ENCODE measurements at regions not wholly inside any gene's neighbourhood (a gene's known extent, or its start where the extent isn't known, plus 50 kb on each side); places are given as distances from the start of the nearest gene placed in this dataset.
"Not testable (repeated sequence)": the region's sequence is repeated elsewhere in the genome, so short reads cannot be mapped to it uniquely, and the experiment has no call there.

- no peak for DNase-seq
These were observed 330.1 kb downstream of the PAPSS1 start for GRCh38 chr4:107389965-107390364.

DNA sequence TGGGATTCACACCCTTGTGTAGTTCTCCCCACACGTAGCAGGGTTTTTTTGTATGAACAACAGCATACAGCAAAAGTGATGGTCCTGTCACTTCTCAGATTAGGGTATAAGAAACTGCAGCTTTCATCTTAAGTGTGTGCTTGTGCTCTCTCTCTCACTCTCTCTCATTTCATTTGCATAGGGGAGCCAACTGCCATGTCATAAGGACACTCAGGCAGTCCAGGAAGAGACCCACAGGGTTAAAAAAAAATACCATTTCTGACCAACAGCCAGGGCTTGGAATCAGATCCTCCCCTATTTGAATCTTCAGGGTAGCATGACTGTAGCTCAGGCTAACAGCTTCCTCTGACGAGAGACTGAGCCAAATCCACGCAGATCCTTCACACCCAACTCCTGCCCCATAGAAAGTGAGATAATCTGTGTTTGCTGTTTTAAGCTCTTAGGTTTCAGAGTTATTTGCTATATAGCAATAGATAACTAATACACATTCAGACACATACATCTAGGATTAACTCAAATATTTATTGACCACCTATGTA is 331.2 kb downstream of the PAPSS1 start:
- no peak for DNase-seq

DNA sequence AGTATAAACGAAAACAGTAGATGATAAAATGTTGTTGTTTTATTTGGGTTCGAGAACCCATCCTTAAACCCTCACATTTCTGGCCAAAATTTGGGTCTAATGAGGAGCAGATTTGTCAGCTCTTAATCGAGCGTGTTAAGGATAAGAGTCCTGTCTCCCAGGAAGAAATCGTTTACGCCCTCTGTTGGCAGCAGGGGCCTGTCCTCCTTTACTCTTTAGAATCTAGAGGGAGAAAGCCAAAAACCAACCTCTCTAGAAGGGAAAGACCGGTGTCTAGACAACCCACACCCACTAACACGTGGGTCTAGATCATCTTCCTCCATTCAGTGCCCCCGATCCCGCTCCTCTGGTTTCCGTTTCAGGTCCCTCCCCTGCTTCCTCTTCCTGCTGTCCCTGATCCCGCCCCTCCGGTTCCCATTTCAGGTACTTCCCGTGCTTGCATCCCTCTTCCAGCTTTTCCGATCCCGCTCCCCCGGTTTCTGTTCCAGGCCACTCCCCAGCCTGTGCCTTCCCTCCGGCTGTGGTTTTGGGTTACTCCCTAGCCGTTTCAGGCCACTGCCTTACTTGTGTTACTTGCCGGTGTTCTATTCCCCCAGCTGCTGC is 339.1 kb downstream of the PAPSS1 start:
- no peak for DNase-seq

GRCh38 chr4:107380190-107380589 is 339.8 kb downstream of the PAPSS1 start:
- no peak for DNase-seq

DNA sequence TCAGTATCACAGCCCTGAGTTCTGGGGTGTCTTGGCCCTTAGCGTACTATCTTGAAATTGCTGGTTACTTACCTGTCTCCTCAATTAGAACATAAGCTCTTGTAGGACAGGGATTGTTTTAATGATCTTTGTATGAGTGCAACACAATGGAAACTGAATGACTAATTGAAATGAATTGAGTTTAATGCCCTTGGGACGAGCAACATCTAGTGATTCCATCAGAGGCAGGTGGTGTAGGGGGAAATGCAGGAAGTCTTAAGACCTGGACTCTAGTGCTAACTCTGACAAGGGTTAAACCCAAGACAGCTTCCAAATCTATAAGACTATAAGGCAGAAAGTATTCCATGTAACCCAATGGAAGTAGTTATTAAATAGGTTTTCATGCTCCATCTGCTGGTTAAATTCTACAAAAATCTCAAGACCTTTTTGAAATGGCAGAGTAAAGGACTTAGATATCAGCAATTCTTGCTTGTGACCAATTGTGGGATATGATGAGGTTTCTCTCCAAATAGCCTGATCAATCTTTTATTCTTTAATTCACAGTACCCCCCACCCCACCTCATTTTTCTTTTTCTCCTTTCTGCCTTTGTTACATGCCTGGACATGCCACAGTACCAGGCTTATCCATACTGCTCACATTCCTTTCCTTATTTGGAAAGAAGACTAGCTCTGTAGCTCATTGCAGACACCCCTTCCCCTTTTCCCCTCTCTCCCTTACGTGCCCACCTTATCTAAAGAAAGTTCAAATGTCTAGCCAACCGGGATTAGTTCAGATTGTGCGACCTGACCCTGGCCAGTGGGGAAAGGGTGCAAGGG is 340.8 kb downstream of the PAPSS1 start:
- peak; percentile 12 for DNase-seq

DNA sequence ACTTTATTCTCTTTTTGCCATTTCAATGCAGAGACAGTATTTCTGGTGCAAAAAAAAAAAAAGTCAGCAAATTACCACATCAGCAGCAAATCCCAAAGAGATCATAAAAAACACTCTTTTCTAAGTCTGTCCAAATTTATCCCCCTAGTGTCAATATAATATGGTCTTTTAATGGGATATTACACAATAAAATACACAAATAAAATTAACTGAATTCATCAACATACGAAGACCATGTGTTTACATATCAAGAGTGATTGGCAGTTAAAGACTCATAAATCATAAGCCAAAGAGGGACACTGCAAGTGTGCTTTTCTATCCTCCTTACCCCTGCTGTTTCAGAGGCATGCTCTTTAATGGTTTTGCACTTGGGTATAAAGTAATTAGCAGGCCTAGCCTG is 340.2 kb upstream of the DKK2 start:
- no peak for DNase-seq

DNA sequence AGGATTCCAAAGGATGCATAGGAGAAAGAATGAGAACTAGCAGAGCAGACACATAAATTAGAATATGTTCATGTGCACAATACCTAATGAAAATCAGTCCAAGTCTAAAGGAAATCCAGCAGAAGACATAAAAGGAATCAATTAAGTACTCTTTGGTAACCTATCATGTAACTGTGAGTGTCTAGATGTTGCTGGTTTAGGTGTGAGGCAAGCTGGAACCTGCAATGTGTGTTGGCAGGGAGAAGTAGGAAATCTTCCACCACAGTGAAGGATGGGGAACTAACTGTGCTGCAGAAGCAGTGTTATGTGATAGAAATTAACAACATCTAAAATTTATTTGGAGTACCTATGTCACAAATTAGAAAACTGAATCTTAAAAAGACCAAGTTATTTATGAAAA is 330.8 kb upstream of the DKK2 start:
- no peak for DNase-seq

DNA sequence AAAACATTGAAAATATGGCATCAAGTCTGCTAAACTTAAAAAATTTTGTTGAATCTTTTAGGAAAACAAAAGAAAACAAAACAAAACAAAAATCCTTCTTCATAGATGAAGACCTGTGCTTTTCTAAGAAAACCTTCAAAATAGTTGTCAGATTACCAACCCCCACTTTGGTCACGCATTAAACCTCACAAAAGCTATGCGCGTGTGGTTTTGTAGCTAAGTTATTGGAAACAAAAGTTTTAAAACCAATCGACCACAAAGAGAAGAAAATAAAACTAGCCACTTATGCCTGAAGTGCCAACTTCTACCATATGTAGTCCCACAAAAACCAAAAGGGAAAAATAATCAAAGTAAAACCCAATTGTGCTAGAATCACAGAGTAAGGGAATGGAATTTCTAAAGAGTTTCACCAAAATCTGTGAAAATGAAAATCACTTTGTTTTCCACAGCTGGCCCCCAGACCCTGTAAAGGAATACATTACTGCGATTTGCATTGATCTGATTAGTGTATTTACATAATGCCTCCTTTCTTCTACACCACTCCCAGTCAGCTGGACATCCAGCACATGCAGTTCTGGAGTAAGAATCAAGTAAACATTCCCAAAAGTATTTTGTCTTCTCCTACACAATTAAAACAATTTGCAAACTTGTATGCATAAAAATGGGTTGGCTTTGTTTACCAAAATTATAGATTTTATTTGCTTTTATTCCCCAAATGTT is 330.1 kb upstream of the DKK2 start:
- DNase-seq: no peak

GRCh38 chr4:107363125-107363524 is 327.0 kb upstream of the DKK2 start:
- no peak for DNase-seq

- DNase-seq: no peak
These were observed 323.1 kb upstream of the DKK2 start for GRCh38 chr4:107359208-107359607.

DNA sequence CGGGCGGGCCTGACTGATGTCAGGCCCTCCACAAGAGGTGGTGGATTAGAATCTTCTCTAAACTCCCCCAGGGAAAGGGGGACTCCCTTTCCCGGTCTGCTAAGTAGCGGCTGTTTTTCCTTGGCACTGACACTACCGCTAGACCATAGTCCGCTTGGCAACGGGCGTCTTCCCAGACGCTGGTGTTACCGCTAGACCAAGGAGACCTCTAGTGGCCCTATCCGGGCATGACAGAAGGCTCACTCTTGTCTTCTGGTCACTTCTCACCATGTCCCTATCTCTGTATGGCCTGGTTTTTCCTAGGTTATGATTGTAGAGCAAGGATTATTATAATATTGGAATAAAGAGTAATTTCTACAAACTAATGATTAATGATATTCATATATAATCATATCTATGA is 318.2 kb upstream of the DKK2 start:
- not testable (repeated sequence) for DNase-seq

DNA sequence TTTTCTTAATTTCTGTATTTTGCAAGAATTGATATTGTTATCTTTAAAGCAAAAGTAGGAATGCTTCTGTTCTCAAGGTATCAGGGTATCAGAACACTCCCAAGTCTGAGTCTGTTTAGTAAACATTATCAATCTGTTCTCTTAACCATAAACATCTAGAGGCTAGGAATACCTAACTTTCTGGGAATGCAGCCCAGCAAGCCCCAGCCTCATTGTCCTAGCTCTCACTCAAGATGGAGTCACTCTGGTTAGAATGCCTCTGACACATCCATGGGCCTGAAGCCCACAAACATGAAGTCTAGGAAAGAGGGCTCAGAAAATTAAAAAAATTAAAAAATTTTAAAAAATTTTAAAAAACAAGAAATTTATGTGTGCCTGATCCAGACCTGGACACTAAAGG is 315.1 kb upstream of the DKK2 start:
- DNase-seq: no peak

GRCh38 chr4:107349732-107350131 is 313.6 kb upstream of the DKK2 start:
- DNase-seq: no peak

DNA sequence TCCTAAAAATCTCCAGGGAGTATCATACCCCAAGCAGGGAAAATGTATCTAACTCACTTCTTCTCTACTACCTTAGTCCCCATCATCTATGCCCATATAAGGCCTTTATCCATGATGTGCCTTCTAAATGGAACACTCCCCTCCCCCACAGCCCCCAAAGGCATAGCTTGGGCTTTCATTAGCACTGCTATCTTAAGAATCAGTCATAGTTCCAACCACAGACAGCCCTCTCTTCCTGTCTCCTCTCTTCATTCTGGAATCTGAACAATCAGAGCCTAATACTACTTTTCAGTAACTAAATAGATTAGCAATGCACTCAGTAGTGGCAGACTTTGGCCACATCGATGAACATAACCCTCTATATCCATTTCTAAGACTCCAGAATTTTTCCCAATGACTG is 313.2 kb upstream of the DKK2 start:
- DNase-seq: no peak

DNA sequence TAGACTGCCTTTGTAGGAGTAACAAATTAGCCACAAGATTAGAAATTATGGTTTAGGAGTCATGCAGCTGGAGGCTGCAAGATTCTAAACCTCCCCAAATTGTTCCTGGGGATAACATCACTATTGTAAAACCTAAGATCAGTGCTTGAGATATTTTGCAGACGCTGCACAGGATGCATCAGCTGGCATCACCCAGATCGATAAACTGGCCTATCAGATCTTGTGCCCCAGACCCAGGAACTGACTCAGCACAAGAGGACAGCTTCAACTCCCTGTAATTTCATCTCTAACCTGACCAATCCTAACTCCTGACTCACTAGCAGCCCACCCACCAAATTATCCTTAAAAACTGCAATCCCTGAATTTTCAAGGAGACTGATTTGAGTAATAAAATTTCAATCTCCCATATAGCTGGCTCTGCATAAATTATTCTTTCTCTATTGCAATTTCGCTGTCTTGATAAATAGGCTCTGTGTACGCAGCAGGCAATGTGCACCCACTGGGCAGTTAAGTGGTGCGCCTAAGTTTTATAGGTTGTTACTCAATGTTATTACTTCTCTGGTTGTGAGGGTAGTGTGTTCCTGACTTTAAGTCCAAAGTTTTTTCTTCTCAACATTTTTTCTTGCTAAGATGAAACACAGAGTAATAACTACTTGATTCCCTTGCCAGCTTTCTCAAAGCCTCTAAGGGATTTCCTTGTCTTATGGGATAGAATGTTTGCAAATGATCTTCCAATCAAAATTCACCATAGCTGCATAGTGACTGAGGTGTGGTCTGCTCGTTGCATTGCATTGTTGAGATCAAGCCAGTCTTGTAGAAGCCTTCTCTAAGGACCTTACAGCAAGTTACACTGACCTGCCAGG is 312.3 kb upstream of the DKK2 start:
- DNase-seq: no peak

DNA sequence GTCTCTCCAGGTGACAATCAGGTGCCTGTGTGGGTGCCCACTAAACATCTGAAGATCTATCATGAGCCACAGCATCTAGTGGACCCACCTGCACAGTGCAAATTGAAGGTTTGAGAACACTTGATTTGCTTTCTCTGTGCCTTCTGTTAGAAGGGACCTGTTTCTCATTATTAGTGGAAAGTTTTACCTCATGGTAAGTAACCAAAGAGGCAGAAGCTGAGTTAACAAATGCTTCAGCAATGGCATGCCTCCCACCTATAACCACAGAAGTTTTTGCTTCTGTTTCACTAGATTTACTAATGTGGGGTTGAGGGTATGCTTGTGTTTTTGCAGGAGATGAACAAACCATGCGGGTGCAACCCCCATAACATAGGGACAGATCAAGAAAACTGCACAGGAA is 297.4 kb upstream of the DKK2 start:
- DNase-seq: no peak

DNA sequence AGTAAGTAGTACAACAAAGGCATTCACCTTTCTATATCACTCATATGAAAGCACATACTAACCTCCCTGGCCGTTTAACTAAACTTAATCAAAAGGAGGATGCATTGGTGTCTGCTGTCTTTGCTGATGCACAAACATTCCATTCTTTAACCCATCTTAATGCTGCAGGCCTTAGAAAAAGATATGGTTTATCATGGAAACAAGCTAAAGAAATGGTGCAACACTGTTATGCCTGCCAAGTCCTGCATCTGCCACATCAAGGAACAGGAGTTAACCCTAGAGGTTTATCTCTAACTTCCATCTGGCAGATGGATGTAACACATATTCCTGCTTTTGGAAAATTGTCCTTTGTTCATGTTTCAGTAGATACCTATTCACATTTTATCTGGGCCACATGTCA is 296.5 kb upstream of the DKK2 start:
- not testable (repeated sequence) for DNase-seq

- DNase-seq: no peak
These were observed 294.8 kb upstream of the DKK2 start for GRCh38 chr4:107330916-107331315.

GRCh38 chr4:107319386-107319785 is 283.3 kb upstream of the DKK2 start:
- DNase-seq: no peak

DNA sequence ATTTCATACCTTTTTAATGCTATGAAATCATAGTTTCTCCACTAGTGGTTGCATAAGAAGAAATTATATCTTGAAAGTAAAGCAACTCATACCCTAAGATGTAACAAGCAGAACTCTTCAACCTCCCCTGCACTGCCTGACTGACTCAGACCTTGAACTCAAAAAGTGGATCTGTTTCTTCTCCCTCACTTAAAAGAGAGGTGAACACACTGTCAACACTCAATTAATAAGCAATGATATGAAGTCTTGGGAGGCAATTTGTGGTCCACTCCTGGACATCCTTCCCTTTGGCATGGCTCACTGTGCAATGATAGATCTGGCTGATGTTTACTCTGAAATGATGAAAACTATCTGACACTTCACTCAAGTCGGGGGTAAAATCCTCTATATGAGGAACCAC is 282.0 kb upstream of the DKK2 start:
- DNase-seq: no peak

GRCh38 chr4:107317611-107318010 is 281.5 kb upstream of the DKK2 start:
- no peak for DNase-seq

- no peak for DNase-seq
These were observed 279.5 kb upstream of the DKK2 start for GRCh38 chr4:107315584-107315983.

DNA sequence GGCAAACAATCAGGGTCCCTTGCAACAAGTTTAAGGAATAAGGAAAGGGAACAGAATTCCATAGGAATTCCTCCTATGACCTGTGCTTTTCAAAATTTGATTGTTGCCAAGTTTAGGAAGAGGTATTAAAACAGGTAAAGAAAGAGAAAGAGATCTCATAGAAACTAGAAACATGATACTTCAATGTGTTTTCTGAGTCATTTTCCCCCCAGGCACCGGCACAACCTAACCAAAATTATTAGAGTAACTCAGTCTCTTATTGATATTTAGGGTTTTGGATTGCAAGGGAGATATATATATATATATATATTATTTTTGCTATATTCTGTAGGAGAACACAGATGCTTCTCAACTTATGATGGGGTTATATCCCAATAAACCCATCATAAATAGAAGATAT is 278.0 kb upstream of the DKK2 start:
- no peak for DNase-seq

All from midbrain (tissue), 1 donor.